ENCODE measurements at regions not wholly inside any gene's neighbourhood (a gene's known extent, or its start where the extent isn't known, plus 50 kb on each side); places are given as distances from the start of the nearest gene placed in this dataset.

DNA sequence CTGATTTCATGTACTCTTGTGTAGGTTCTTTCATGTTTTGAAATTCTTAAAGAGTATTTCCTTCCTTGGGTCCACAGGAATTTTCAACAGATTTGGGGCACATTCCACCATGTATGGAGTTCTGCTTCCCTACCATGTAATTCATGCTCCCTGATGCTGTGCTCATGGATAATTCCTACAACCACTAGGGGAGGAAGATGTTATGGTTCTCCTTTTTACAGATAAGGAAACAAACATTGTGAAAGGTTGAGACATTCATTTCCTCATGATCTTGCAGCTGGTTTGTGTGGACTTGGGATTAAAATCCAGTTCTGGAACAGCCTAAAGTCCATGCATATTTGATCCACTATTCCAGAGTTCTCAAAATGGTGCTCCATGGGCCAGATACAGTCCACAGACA, 174.9 kb upstream of the FRMD4B start:
- ChIA-PET CTCF (no interaction called here), POLR2A (no interaction called here)
- Histone ChIP-seq H3K9me3 (ENCODE audit: control insufficient read depth, insufficient read depth, low read length) (no peaks in the 10 kb centered on the region), H3K4me3 (ENCODE audit: low read depth, low read length) (no peak overlapping the region), H3K27ac (ENCODE audit: low read depth, low read length) (no peak overlapping the region), H3K27me3 (ENCODE audit: control insufficient read depth, insufficient read depth, low read length) (no peaks in the 10 kb centered on the region)
- TF ChIP-seq, protein P1, sequence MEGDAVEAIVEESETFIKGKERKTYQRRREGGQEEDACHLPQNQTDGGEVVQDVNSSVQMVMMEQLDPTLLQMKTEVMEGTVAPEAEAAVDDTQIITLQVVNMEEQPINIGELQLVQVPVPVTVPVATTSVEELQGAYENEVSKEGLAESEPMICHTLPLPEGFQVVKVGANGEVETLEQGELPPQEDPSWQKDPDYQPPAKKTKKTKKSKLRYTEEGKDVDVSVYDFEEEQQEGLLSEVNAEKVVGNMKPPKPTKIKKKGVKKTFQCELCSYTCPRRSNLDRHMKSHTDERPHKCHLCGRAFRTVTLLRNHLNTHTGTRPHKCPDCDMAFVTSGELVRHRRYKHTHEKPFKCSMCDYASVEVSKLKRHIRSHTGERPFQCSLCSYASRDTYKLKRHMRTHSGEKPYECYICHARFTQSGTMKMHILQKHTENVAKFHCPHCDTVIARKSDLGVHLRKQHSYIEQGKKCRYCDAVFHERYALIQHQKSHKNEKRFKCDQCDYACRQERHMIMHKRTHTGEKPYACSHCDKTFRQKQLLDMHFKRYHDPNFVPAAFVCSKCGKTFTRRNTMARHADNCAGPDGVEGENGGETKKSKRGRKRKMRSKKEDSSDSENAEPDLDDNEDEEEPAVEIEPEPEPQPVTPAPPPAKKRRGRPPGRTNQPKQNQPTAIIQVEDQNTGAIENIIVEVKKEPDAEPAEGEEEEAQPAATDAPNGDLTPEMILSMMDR (IDR thresholded peaks at IDR 0.05; ENCODE audit: low read depth, low read length) = no peak
- no peak for DNase-seq (ENCODE audit: low read depth, low spot score)

DNA sequence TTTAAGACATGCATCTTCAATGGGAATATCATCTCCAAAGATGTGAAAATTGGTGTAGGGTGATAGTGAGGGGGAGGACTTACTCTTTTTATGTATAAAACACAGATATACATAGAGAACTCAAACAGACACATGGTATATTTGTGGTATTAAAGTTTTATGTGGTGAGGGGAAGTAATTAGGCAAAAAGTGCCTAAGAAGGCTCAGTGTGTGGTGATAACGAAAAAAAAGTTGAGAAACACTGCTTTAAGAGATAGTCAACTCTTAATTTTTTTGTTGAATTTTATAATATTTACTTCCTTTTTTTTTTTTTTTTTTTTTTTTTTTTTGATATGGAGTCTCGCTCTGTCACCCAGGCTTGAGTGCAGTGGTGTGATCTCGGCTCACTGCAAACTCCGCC, 174.2 kb upstream of the FRMD4B start:
- DNase-seq (ENCODE audit: low read depth, low spot score) = no peak
- no peaks in the 10 kb centered on the region for H3K27me3 ChIP-seq (ENCODE audit: control insufficient read depth, insufficient read depth, low read length)
- no peak overlapping the region for H3K27ac ChIP-seq (ENCODE audit: low read depth, low read length)
- POLR2A ChIA-PET = no interaction called here
- no peaks in the 10 kb centered on the region for H3K9me3 ChIP-seq (ENCODE audit: control insufficient read depth, insufficient read depth, low read length)
- no peak overlapping the region for H3K4me3 ChIP-seq (ENCODE audit: low read depth, low read length)
- TF ChIP-seq, protein P1 (IDR thresholded peaks at IDR 0.05; ENCODE audit: low read depth, low read length) = no peak
- CTCF ChIA-PET = no interaction called here

DNA sequence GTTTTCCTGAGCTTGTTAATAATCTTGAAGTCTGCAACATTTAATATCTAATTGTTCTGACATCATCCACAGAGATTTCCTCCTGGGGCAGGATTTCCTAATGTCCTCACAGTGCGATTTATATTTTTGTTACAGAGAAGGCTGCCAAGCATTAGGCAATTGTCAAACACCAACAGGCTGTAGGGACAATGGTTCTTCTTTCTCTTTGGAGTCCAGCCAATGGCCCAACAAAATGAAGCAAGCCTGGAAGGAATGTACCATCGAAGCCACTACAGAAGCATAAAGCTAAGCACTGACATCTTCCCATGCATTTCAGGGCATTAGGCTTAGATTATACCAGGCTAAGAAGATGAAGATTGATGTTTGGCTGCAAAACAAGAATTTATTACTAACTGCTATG, 173.0 kb upstream of the FRMD4B start:
- CTCF ChIA-PET = no interaction called here
- Histone ChIP-seq H3K27ac (ENCODE audit: low read depth, low read length) (no peak overlapping the region), H3K4me3 (ENCODE audit: low read depth, low read length) (no peak overlapping the region), H3K27me3 (ENCODE audit: control insufficient read depth, insufficient read depth, low read length) (no peaks in the 10 kb centered on the region), H3K9me3 (ENCODE audit: control insufficient read depth, insufficient read depth, low read length) (no peaks in the 10 kb centered on the region)
- DNase-seq (ENCODE audit: low read depth, low spot score) = no peak
- TF ChIP-seq, protein P1 (IDR thresholded peaks at IDR 0.05; ENCODE audit: low read depth, low read length) = no peak
- POLR2A ChIA-PET = no interaction called here

DNA sequence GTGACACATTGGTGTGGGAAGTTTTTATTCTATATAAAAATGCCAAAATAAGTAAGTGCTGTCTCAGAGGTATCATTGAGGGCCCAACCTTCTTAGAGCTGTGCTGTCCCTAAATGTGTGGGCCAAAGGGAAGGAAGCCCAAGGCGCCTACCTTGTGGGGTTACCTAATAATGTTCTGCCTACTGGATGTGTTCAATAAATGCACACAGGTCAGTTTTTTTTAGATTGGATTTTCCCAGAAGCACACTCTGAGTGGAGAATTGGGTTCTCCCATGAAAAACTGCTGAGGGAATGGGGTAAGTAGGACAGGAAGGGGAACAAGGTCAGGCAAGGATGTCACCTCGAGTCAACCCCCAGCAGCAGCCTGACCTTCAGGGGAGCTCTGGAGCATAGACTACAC, 168.7 kb upstream of the FRMD4B start:
- CTCF ChIA-PET = no interaction called here
- TF ChIP-seq, protein P1 (IDR thresholded peaks at IDR 0.05; ENCODE audit: low read depth, low read length) = no peak
- no peaks in the 10 kb centered on the region for H3K9me3 ChIP-seq (ENCODE audit: control insufficient read depth, insufficient read depth, low read length)
- H3K4me3 ChIP-seq (ENCODE audit: low read depth, low read length) = no peak overlapping the region
- no peak overlapping the region for H3K27ac ChIP-seq (ENCODE audit: low read depth, low read length)
- DNase-seq (ENCODE audit: low read depth, low spot score) = no peak
- no peaks in the 10 kb centered on the region for H3K27me3 ChIP-seq (ENCODE audit: control insufficient read depth, insufficient read depth, low read length)
- POLR2A ChIA-PET = no interaction called here

DNA sequence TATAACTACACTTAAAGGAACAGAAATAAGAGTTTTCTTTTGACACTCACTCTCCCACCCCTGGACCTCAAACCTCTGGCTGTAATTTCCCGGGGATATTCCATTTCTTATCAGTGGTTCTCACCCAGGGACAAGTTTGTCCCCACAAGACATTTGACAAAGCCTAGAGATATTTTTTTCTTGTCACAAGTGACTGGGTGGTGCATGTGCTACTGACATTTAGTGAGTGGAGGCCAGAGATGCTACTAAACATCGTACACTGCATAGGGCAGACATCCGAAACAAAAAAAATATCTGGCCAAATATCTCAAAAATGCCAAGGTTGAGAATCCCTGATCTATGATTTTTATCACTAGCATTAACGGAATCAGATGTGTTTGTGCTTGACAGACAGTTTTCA, 168.0 kb upstream of the FRMD4B start:
- no peaks in the 10 kb centered on the region for H3K27me3 ChIP-seq (ENCODE audit: control insufficient read depth, insufficient read depth, low read length)
- no peak overlapping the region for H3K27ac ChIP-seq (ENCODE audit: low read depth, low read length)
- ChIA-PET POLR2A (no interaction called here), CTCF (no interaction called here)
- H3K9me3 ChIP-seq (ENCODE audit: control insufficient read depth, insufficient read depth, low read length) = no peaks in the 10 kb centered on the region
- no peak overlapping the region for H3K4me3 ChIP-seq (ENCODE audit: low read depth, low read length)
- TF ChIP-seq, protein P1 (IDR thresholded peaks at IDR 0.05; ENCODE audit: low read depth, low read length) = no peak
- DNase-seq (ENCODE audit: low read depth, low spot score) = no peak

Data from AG04450 (cell line).